AG09309 (cell line): ENCODE measurements at regions not wholly inside any gene's neighbourhood (a gene's known extent, or its start where the extent isn't known, plus 50 kb on each side); places are given as distances from the start of the nearest gene placed in this dataset.
"Not testable (repeated sequence)": the region's sequence is repeated elsewhere in the genome, so short reads cannot be mapped to it uniquely, and the experiment has no call there.

ENCODE experiments used
- DNase-seq: peaks from one replicate; pipeline ENCODE4 v3.0.0-alpha.2; 2010; ENCODE audit warnings: low read depth
- H3K4me3 ChIP-seq: 2 replicates; pipeline ENCODE4 v1.5.1; 2011; ENCODE audit warnings: mild to moderate bottlenecking, low read depth, low read length, moderate library complexity; ENCODE audit not compliant: control insufficient read depth
- TF ChIP-seq, protein P1 (sequence below): IDR thresholded peaks from 2 replicates; pipeline ENCODE4 v1.5.1; 2011; ENCODE audit warnings: mild to moderate bottlenecking, low read depth, low read length, inconsistent platforms; ENCODE audit not compliant: insufficient read depth, control insufficient read depth; ENCODE audit errors: missing control alignments

DNA sequence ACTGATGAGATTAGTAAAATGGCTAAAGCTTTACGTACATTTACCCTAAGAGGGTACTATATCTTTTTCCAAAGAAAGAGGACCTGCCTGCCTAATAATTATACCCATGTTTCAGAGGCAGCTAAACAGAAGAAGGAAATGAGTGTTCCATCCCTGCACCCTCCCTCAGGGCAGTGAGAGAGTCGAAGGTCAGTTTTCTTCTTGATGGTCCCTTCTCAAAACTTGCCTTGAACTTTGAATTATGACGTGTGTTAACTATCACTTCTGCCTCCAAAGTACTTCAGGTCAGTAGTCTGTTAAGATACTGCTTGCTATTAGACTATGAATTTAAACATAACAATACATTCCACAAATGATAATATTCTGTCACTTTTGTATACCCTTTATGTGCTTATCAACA, 294.8 kb upstream of the CHRM3 start:
- TF ChIP-seq, protein P1, sequence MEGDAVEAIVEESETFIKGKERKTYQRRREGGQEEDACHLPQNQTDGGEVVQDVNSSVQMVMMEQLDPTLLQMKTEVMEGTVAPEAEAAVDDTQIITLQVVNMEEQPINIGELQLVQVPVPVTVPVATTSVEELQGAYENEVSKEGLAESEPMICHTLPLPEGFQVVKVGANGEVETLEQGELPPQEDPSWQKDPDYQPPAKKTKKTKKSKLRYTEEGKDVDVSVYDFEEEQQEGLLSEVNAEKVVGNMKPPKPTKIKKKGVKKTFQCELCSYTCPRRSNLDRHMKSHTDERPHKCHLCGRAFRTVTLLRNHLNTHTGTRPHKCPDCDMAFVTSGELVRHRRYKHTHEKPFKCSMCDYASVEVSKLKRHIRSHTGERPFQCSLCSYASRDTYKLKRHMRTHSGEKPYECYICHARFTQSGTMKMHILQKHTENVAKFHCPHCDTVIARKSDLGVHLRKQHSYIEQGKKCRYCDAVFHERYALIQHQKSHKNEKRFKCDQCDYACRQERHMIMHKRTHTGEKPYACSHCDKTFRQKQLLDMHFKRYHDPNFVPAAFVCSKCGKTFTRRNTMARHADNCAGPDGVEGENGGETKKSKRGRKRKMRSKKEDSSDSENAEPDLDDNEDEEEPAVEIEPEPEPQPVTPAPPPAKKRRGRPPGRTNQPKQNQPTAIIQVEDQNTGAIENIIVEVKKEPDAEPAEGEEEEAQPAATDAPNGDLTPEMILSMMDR: no peak
- no peak for DNase-seq
- no peak overlapping the region for H3K4me3 ChIP-seq

DNA sequence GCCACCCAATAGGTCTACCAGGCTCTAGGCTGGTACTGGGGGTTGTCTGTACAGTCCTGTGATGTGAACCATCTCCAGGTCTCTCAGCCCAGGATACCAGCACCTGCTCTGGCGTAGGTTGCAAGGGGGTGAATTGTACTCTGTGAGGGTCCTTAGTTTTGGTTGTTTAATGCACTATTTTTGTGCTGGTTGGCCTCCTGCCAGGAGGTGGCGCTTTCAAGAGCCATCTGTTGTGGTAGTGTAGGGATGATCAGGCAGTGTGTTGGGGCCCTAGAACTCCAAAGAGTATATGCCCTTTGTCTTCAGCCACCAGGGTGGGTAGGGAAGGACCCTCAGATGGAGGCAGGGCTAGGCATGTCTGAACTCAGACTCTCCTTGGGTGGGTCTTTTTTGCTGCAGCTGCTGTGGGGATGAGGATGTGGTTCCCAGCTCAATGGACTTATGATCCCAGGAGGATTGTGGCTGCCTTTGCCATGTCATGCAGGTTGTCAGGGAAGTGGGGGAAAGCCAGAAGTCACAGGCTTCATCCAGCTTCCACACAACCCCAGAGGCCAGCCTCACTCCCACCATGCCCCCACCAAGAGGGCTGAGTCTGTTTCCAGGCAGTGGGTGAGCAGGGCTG, 301.8 kb upstream of the CHRM3 start:
- no peak for DNase-seq
- TF ChIP-seq, protein P1: no peak
- no peak overlapping the region for H3K4me3 ChIP-seq

DNA sequence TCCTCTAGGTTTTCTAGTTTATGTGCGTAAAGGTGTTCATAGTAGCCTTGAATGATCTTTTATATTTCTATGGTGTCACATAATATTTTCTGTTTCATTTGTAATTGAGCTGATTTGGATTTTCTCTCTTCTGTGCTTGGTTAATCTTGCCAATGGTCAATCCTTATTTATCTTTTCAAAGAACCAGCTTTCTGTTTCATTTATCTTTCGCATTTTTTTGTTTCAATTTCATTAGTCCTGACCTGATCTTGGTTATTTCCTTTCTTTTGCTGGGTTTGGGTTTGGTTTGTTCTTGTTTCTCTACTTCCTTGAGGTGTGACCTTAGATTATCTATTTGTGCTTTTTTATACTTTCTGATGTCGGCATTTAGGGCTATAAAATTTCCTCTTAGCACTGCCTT, 304.4 kb upstream of the CHRM3 start:
- not testable (repeated sequence) for H3K4me3 ChIP-seq, DNase-seq

DNA sequence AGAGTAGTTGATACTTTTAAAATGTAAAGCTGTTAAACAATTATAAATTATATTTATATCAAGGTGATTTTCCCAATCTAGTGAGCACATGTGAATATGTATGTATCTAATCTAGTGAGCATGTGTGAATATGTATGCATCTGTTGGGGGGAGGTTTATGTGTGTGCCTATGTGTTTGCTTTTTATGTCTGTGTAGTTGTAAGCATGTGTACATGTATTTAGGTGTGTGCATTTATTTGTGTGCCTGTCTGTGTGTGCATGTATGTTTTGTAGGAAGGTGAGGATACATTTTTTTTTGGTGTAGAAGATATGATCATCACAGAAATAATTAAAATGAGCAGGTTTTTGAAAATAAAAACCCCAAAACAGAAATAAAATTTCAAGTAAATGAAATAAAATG, 318.9 kb upstream of the CHRM3 start:
- TF ChIP-seq, protein P1: no peak
- DNase-seq: no peak
- no peak overlapping the region for H3K4me3 ChIP-seq

DNA sequence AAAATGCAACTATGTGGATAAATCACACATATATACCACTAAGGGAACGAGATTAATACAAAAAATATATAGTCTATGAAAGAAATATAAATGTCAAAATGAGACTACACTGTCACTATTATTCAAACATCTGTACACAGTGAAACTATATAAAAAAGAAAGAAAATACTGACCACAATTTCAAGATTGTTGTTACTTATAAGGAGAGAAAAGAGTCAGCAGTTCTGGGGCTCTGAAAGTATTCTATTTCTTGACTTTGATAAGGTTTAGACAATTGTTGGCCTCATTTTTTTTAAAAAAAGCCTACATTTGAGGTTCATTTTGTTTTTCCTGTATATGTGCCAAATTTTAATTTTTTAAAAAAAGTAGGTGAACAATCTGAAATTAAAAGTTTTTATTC, 319.3 kb upstream of the CHRM3 start:
- H3K4me3 ChIP-seq: no peak overlapping the region
- TF ChIP-seq, protein P1: no peak
- DNase-seq: no peak

DNA sequence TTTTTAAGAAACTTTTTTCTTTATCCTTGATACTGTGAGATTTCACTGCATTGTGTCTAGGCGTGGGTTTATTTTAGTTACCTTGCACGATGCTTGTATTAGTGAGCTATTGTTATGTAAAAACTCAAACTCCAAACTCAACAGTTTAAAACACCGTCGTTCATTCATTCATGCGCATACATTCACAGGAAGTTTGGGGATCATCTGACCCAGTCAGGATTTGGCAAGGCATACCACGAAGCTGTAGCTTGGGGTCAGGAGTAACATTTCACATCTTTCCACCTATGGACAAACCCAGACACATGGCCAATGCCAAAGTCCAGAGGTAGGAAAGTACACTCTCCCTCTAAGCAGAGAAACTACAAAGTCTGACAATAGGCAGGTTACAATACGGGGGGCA, 324.6 kb upstream of the CHRM3 start:
- no peak overlapping the region for H3K4me3 ChIP-seq
- no peak for DNase-seq
- TF ChIP-seq, protein P1: no peak

DNA sequence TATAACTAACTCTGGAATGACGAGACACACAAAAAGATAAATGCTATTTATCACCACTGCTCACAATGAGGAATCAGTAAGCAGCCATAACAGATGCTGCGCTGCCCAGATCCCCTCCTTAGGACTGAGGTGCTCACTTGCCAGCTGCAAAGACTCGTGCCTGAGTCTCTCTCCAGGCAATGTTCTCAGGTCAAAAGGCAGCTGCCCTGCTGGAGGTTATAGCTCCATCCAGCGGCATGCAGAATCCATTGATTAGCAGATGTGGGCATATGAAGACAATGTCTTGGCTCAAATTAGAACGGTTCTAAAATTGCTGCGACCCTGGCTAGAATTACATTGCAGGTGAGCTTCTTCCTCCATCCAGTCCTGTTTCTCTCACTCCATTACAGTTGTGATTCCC, 328.2 kb upstream of the CHRM3 start:
- no peak overlapping the region for H3K4me3 ChIP-seq
- DNase-seq: no peak
- TF ChIP-seq, protein P1: no peak
